Transverse colon (tissue), 3 donors: ENCODE measurements at regions not wholly inside any gene's neighbourhood (a gene's known extent, or its start where the extent isn't known, plus 50 kb on each side); places are given as distances from the start of the nearest gene placed in this dataset.

Experiments
- POLR2A ChIP-seq: fragments of 450-650 bp; IDR thresholded peaks from one replicate; pipeline ENCODE4 v1.6.1; 2016; ENCODE audit warnings: antibody characterized with exemption, mild to moderate bottlenecking, moderate library complexity
- TF ChIP-seq, protein P1 (sequence below), 5 experiments: fragments of 200-600 bp in 3 of 5; fragments of 450-650 bp in 2 of 5; sonication (generic) in 3 of 5; IDR thresholded peaks; 1 replicate in 2 of 5; 2 replicates in 3 of 5; pipeline ENCODE4 v1.5.1; 2016 to 2017; ENCODE audit warnings: antibody characterized with exemption in 5 of 5, inconsistent platforms in 3 of 5, mild to moderate bottlenecking in 2 of 5, moderate library complexity in 1 of 5

GRCh38 chr17:27105636-27106035 lies 188.3 kb upstream of the WSB1 start:
- TF ChIP-seq, protein P1, sequence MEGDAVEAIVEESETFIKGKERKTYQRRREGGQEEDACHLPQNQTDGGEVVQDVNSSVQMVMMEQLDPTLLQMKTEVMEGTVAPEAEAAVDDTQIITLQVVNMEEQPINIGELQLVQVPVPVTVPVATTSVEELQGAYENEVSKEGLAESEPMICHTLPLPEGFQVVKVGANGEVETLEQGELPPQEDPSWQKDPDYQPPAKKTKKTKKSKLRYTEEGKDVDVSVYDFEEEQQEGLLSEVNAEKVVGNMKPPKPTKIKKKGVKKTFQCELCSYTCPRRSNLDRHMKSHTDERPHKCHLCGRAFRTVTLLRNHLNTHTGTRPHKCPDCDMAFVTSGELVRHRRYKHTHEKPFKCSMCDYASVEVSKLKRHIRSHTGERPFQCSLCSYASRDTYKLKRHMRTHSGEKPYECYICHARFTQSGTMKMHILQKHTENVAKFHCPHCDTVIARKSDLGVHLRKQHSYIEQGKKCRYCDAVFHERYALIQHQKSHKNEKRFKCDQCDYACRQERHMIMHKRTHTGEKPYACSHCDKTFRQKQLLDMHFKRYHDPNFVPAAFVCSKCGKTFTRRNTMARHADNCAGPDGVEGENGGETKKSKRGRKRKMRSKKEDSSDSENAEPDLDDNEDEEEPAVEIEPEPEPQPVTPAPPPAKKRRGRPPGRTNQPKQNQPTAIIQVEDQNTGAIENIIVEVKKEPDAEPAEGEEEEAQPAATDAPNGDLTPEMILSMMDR (IDR thresholded peaks at IDR 0.05), result no peak
- no peak for TF ChIP-seq POLR2A
